ENCODE measurements at regions not wholly inside any gene's neighbourhood (a gene's known extent, or its start where the extent isn't known, plus 50 kb on each side); places are given as distances from the start of the nearest gene placed in this dataset.

GRCh38 chr6:117118490-117118889, 146.9 kb upstream of the VGLL2 start:
- no peak for DNase-seq (ENCODE audit: low spot score in 2 of 2)
- no peak for TF ChIP-seq POLR2A (IDR thresholded peaks at IDR 0.05)
- TF ChIP-seq CTCF (IDR thresholded peaks at IDR 0.05) = no peak
- intact Hi-C loops (cut with DNase I; ENCODE audit: low total_unique reads) = no loop called here
- H3K4me3 ChIP-seq (ENCODE audit: low read depth, poor library complexity, severe bottlenecking) = no peak overlapping the region

GRCh38 chr6:117126213-117126612, 139.1 kb upstream of the VGLL2 start:
- intact Hi-C loops (cut with DNase I; ENCODE audit: low total_unique reads) = no loop called here
- TF ChIP-seq POLR2A (IDR thresholded peaks at IDR 0.05) (no peak), CTCF (IDR thresholded peaks at IDR 0.05) (no peak)
- WGBS, 2 donors = 76 to 89% methylated on average over 1 of the region's 1 CpG

GRCh38 chr6:117128052-117128451, 137.3 kb upstream of the VGLL2 start:
- H3K4me3 ChIP-seq (ENCODE audit: low read depth, poor library complexity, severe bottlenecking) = no peak overlapping the region
- TF ChIP-seq POLR2A (IDR thresholded peaks at IDR 0.05) = no peak
- TF ChIP-seq CTCF (IDR thresholded peaks at IDR 0.05) = no peak
- 89 to 96% methylated on average over 1 of the region's 1 CpG for WGBS, 2 donors
- no peak for DNase-seq (ENCODE audit: low spot score in 2 of 2)
- intact Hi-C loops (cut with DNase I; ENCODE audit: low total_unique reads) = no loop called here

More at GRCh38 chr6:117126213-117126612, 139.1 kb upstream of the VGLL2 start:
- no peak for DNase-seq (ENCODE audit: low spot score in 2 of 2)
- no peak overlapping the region for H3K4me3 ChIP-seq (ENCODE audit: low read depth, poor library complexity, severe bottlenecking)

GRCh38 chr6:117130125-117130524, 135.2 kb upstream of the VGLL2 start:
- DNase-seq (ENCODE audit: low spot score in 2 of 2) = no peak
- H3K4me3 ChIP-seq (ENCODE audit: low read depth, poor library complexity, severe bottlenecking) = no peak overlapping the region
- TF ChIP-seq POLR2A (IDR thresholded peaks at IDR 0.05) (no peak), CTCF (IDR thresholded peaks at IDR 0.05) (no peak)
- intact Hi-C loops (cut with DNase I; ENCODE audit: low total_unique reads) = no loop called here
- WGBS, 2 donors = 70 to 73% methylated on average over 2 of the region's 2 CpGs

GRCh38 chr6:117136702-117137101, 128.7 kb upstream of the VGLL2 start:
- TF ChIP-seq POLR2A (IDR thresholded peaks at IDR 0.05) (no peak), CTCF (IDR thresholded peaks at IDR 0.05) (no peak)
- no peak for DNase-seq (ENCODE audit: low spot score in 2 of 2)
- H3K4me3 ChIP-seq (ENCODE audit: low read depth, poor library complexity, severe bottlenecking) = no peak overlapping the region
- 74 to 86% methylated on average over 1 of the region's 1 CpG for WGBS, 2 donors
- intact Hi-C loops (cut with DNase I; ENCODE audit: low total_unique reads) = no loop called here

- intact Hi-C loops (cut with DNase I; ENCODE audit: low total_unique reads) = no loop called here
- 92 to 94% methylated on average over 4 of the region's 4 CpGs for WGBS, 2 donors
- TF ChIP-seq CTCF (IDR thresholded peaks at IDR 0.05) = no peak
- no peak for TF ChIP-seq POLR2A (IDR thresholded peaks at IDR 0.05)
- no peak overlapping the region for H3K4me3 ChIP-seq (ENCODE audit: low read depth, poor library complexity, severe bottlenecking)
- DNase-seq (ENCODE audit: low spot score in 2 of 2) = no peak
Observed at GRCh38 chr6:117137711-117138110, 127.6 kb upstream of the VGLL2 start.

Data from lower leg skin (tissue), 4 donors.